ENCODE measurements at regions not wholly inside any gene's neighbourhood (a gene's known extent, or its start where the extent isn't known, plus 50 kb on each side); places are given as distances from the start of the nearest gene placed in this dataset.

- no peaks in the 10 kb centered on the region for H3K36me3 ChIP-seq
- no peaks in the 10 kb centered on the region for H3K27me3 ChIP-seq
- H3K9me3 ChIP-seq, result no peaks in the 10 kb centered on the region
- intact Hi-C loops (cut with DNase I), result no loop called here
- TF ChIP-seq POLR2A (IDR thresholded peaks at IDR 0.05), result no peak
- TF ChIP-seq CTCF (IDR thresholded peaks at IDR 0.05), result no peak
- H3K4me1 ChIP-seq, result no peaks in the 10 kb centered on the region
- no peak overlapping the region for H3K27ac ChIP-seq
- 49% methylated on average over 5 of the region's 12 CpGs for WGBS (ENCODE audit: insufficient coverage, low coverage, low lambda C conversion rate, missing lambda C conversion rate)
- DNase-seq (no peak), ATAC-seq (no peak)
- no peak overlapping the region for H3K4me3 ChIP-seq
Measured at GRCh38 chr5:3698412-3698811, 102.8 kb downstream of the IRX1 start.

- 42% methylated on average over 4 of the region's 4 CpGs for WGBS (ENCODE audit: insufficient coverage, low coverage, low lambda C conversion rate, missing lambda C conversion rate)
- no peaks in the 10 kb centered on the region for H3K9me3 ChIP-seq
- no peak for DNase-seq
Measured at GRCh38 chr5:3701694-3702093, 106.1 kb downstream of the IRX1 start.

GRCh38 chr5:3704661-3705060 is 109.0 kb downstream of the IRX1 start:
- TF ChIP-seq POLR2A (IDR thresholded peaks at IDR 0.05), result no peak
- no peak for TF ChIP-seq CTCF (IDR thresholded peaks at IDR 0.05)
- DNase-seq, result no peak
- no peak overlapping the region for H3K4me3 ChIP-seq
- no peaks in the 10 kb centered on the region for H3K9me3 ChIP-seq
- H3K36me3 ChIP-seq, result no peaks in the 10 kb centered on the region
- no peak overlapping the region for H3K27ac ChIP-seq
- no peak for ATAC-seq
- H3K4me1 ChIP-seq, result no peaks in the 10 kb centered on the region
- intact Hi-C loops (cut with DNase I), result no loop called here
- no peaks in the 10 kb centered on the region for H3K27me3 ChIP-seq

More at GRCh38 chr5:3701694-3702093, 106.1 kb downstream of the IRX1 start:
- no peak overlapping the region for H3K27ac ChIP-seq
- ATAC-seq, result no peak
- TF ChIP-seq CTCF (IDR thresholded peaks at IDR 0.05) (no peak), POLR2A (IDR thresholded peaks at IDR 0.05) (no peak)
- H3K36me3 ChIP-seq, result no peaks in the 10 kb centered on the region
- H3K4me1 ChIP-seq, result no peaks in the 10 kb centered on the region
- H3K4me3 ChIP-seq, result no peak overlapping the region
- no peaks in the 10 kb centered on the region for H3K27me3 ChIP-seq
- intact Hi-C loops (cut with DNase I), result no loop called here

GRCh38 chr5:3709068-3709716 is 113.6 kb downstream of the IRX1 start:
- Histone ChIP-seq H3K36me3 (no peaks in the 10 kb centered on the region), H3K27me3 (no peaks in the 10 kb centered on the region), H3K4me1 (no peaks in the 10 kb centered on the region), H3K4me3 (no peak overlapping the region), H3K9me3 (no peaks in the 10 kb centered on the region), H3K27ac (no peak overlapping the region)
- WGBS (ENCODE audit: insufficient coverage, low coverage, low lambda C conversion rate, missing lambda C conversion rate), result 31% methylated on average over 11 of the region's 11 CpGs
- ATAC-seq, result no peak
- TF ChIP-seq POLR2A (IDR thresholded peaks at IDR 0.05) (no peak), CTCF (IDR thresholded peaks at IDR 0.05) (no peak)
- intact Hi-C loops (cut with DNase I), result no loop called here
- DNase-seq, result no peak
